Upper lobe of right lung (tissue), 1 donor: ENCODE measurements at regions not wholly inside any gene's neighbourhood (a gene's known extent, or its start where the extent isn't known, plus 50 kb on each side); places are given as distances from the start of the nearest gene placed in this dataset.

Experiments used
- ATAC-seq: fragments of 200-7000 bp; cut with Tn5 transposase; one replicate; pipeline ENCODE4 v1.9.1; 2020; ENCODE audit warnings: mild to moderate bottlenecking, moderate library complexity
- DNase-seq: peaks from one replicate; pipeline ENCODE4 v3.0.0-alpha.2; 2020
- H3K27ac ChIP-seq: fragments of 200-600 bp; one replicate; pipeline ENCODE4 v1.8.0; 2022
- H3K27me3 ChIP-seq: fragments of 200-600 bp; one replicate; pipeline ENCODE4 v1.8.0; 2022; ENCODE audit warnings: mild to moderate bottlenecking
- H3K36me3 ChIP-seq: fragments of 200-600 bp; one replicate; pipeline ENCODE4 v1.8.0; 2022
- H3K4me1 ChIP-seq: fragments of 200-600 bp; one replicate; pipeline ENCODE4 v1.8.0; 2022
- H3K4me3 ChIP-seq: fragments of 200-600 bp; one replicate; pipeline ENCODE4 v1.8.0; 2022; ENCODE audit warnings: mild to moderate bottlenecking
- H3K9me3 ChIP-seq: fragments of 200-600 bp; one replicate; pipeline ENCODE4 v1.8.0; 2022
- intact Hi-C: fragments of 100-400 bp; cut with DNase I; formaldehyde crosslinking; loops from one replicate; pipeline ENCODE4 v1.11.0; 2022
- TF ChIP-seq, protein P1 (sequence below): fragments of 200-600 bp; IDR thresholded peaks from one replicate; pipeline ENCODE4 v1.8.0; 2022; ENCODE audit warnings: antibody characterized with exemption
- donor health status: DM: no; HTN: yes; CAD: no; lungs with severe emphysema.

- DNase-seq (peak; percentile 52), ATAC-seq (no peak)
- H3K36me3 ChIP-seq, result no peaks in the 10 kb centered on the region
- no peak overlapping the region for H3K27ac ChIP-seq
- no peaks in the 10 kb centered on the region for H3K4me1 ChIP-seq
- no peaks in the 10 kb centered on the region for H3K27me3 ChIP-seq
- H3K9me3 ChIP-seq, result no peaks in the 10 kb centered on the region
- intact Hi-C loops, result no loop called here
- TF ChIP-seq, protein P1, sequence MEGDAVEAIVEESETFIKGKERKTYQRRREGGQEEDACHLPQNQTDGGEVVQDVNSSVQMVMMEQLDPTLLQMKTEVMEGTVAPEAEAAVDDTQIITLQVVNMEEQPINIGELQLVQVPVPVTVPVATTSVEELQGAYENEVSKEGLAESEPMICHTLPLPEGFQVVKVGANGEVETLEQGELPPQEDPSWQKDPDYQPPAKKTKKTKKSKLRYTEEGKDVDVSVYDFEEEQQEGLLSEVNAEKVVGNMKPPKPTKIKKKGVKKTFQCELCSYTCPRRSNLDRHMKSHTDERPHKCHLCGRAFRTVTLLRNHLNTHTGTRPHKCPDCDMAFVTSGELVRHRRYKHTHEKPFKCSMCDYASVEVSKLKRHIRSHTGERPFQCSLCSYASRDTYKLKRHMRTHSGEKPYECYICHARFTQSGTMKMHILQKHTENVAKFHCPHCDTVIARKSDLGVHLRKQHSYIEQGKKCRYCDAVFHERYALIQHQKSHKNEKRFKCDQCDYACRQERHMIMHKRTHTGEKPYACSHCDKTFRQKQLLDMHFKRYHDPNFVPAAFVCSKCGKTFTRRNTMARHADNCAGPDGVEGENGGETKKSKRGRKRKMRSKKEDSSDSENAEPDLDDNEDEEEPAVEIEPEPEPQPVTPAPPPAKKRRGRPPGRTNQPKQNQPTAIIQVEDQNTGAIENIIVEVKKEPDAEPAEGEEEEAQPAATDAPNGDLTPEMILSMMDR, result no peak
- no peak overlapping the region for H3K4me3 ChIP-seq
These were observed 101.7 kb downstream of the BMS1 start for GRCh38 chr10:42883993-42884983.

GRCh38 chr10:42885491-42886270 lies 103.1 kb downstream of the BMS1 start:
- Histone ChIP-seq H3K9me3 (no peaks in the 10 kb centered on the region), H3K4me3 (no peak overlapping the region), H3K36me3 (no peaks in the 10 kb centered on the region), H3K4me1 (no peaks in the 10 kb centered on the region), H3K27me3 (no peaks in the 10 kb centered on the region), H3K27ac (no peak overlapping the region)
- intact Hi-C loops, result no loop called here
- TF ChIP-seq, protein P1, result no peak
- DNase-seq (no peak), ATAC-seq (peak; percentile 18)

DNA sequence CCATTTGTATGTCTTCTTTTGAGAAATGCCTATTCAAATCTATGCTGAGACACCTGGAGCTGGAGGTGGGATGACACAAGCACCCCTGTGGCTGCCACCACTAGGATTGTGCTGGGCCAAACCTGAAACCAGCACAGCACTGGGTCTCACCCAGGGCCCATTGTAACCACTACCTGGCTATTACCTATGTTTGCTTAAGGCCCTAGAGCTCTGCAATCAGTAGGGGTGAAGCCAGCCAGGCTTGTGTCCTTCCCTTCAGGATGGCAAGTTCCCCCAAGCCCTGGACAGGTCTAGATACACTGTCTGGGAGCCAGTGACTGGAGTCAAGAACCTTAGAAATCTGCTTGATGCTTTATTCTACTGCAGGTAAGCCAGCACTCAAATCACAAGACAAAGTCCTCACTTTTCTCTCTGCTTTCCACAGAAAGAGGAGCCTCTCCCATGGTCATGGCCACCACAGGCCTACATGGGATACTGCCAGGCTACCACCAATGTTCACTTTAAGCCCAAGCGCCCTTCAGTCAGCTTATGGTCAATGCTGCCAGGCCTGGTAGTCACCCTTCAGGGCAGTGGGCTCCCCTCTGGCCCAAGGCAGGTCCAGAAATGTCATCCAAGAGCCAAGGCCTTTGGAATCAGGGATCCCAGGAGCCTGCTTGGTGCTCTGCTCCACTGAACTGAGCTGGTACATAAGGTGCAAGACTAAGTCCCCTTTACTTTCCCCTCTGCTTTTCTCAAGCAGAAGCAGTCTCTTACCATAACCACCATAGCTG lies 105.3 kb downstream of the BMS1 start:
- ATAC-seq (no peak), DNase-seq (no peak)
- no peak overlapping the region for H3K4me3 ChIP-seq
- H3K4me1 ChIP-seq, result no peaks in the 10 kb centered on the region
- H3K9me3 ChIP-seq, result no peaks in the 10 kb centered on the region
- TF ChIP-seq, protein P1, result no peak
- intact Hi-C loops, result no loop called here
- no peaks in the 10 kb centered on the region for H3K36me3 ChIP-seq
- H3K27ac ChIP-seq, result no peak overlapping the region
- peaks cover 6% of the 10 kb centered on the region for H3K27me3 ChIP-seq

DNA sequence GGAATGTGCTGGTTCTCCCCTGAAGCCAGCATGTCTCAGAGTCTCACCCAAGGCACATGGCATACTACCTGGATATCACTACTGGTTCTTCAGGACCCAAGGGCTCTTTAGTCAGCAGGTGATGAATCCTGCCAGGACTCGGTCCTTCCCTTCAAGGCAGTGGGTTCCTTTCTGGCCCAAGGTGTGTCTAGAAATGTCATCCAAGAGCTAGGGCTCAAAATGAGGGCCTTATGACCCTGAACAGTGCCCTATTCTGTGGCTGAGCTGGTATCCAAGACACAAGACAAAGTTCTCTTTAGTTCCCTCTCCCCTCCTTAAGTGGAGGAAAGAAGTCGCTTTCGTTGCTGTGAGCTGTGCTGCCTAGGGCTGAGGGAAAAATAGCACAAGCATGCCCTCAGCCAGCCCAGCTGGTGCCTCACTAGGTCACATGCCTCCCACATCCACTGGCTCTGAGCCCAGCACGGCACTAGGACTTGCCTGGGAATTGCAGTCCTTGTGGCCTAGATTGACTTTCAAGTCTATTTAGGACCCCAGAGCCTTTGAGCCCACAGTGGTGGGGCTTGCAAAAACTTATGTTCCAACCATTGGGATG lies 106.0 kb downstream of the BMS1 start:
- H3K9me3 ChIP-seq, result no peaks in the 10 kb centered on the region
- no peak overlapping the region for H3K27ac ChIP-seq
- intact Hi-C loops, result no loop called here
- TF ChIP-seq, protein P1, result no peak
- no peaks in the 10 kb centered on the region for H3K4me1 ChIP-seq
- ATAC-seq, result no peak
- peaks cover 8% of the 10 kb centered on the region for H3K27me3 ChIP-seq
- DNase-seq, result no peak
- H3K36me3 ChIP-seq, result no peaks in the 10 kb centered on the region
- no peak overlapping the region for H3K4me3 ChIP-seq

- Histone ChIP-seq H3K9me3 (no peaks in the 10 kb centered on the region), H3K4me3 (no peak overlapping the region), H3K36me3 (no peaks in the 10 kb centered on the region), H3K27ac (no peak overlapping the region), H3K4me1 (no peaks in the 10 kb centered on the region), H3K27me3 (peaks cover 49% of the 10 kb centered on the region)
- TF ChIP-seq, protein P1, result no peak
- DNase-seq (no peak), ATAC-seq (no peak)
- intact Hi-C loops, result no loop called here
These were observed 114.1 kb downstream of the BMS1 start for GRCh38 chr10:42896735-42897134.
